Stimulated activated CD4-positive, alpha-beta T cell treated with anti-CD3 and anti-CD28 coated beads, Interleukin-2, amount 100 ng/mL, for 4 hours (primary cell): ENCODE measurements at regions not wholly inside any gene's neighbourhood (a gene's known extent, or its start where the extent isn't known, plus 50 kb on each side); places are given as distances from the start of the nearest gene placed in this dataset.
"Not testable (repeated sequence)": the region's sequence is repeated elsewhere in the genome, so short reads cannot be mapped to it uniquely, and the experiment has no call there.

Source experiments
- DNase-seq: peaks from one replicate; pipeline ENCODE4 v3.0.0-alpha.2; 2020; ENCODE audit warnings: low read depth

- no peak for DNase-seq
These were observed 402.7 kb downstream of the LTN1 start for GRCh38 chr21:28590026-28590425.

GRCh38 chr21:28588997-28589396 is 403.7 kb downstream of the LTN1 start:
- no peak for DNase-seq

GRCh38 chr21:28587748-28588147 is 404.9 kb downstream of the LTN1 start:
- DNase-seq = no peak

DNA sequence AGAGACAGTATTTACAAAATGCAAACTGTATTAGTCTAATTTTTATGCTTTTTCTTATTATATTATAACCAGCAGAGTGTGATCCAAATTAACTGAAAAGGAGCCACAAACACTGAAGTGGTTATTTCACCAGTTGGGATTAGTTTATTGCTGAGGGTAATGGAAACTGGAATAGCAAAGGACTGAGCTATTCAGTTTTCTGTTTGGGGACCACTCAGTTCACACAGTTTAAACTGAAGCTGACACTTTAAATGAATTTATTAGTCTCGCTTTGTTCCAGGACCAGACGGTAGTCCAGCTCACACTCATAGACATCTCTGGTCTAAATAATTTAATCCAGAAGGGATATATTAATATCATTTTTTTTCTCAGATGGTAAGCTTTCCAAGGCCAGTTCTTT is 410.7 kb downstream of the LTN1 start:
- no peak for DNase-seq

DNA sequence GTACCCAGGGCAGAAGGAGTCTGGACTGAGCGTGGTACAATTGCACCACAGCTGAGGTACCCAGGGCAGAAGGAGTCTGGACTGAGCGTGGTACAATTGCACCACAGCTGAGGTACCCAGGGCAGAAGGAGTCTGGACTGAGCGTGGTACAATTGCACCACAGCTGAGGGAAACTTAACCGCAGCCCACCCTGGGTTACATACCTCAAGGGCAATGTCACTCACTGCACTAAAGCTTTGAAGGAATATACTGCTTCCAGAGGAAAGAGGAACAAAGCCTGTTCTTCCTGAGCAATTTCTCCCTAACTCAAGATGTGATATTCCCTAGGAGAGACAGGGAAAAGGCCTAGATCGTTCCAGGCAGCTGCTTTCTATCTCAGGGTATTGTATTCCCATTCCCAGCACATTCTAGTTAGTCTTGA is 411.4 kb downstream of the LTN1 start:
- DNase-seq = not testable (repeated sequence)

DNA sequence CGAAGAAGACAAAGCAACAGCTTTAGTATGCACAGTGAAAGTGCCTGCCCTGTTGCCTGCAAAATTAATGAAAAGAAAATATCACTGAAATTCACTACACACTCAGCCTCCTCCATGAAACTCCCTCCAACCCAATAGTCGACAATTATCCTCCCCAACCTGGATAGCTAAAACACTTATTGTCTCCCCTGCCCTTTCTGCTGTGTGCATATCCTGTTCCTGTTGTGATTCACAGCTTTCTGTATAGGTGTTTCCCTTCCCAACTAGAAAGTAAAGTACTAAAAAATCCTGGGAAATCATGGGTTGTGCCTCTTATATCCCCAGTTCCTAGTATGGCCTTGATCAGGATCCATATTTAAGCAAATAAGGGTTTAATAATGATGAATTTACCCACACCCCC is 412.1 kb downstream of the LTN1 start:
- no peak for DNase-seq

DNA sequence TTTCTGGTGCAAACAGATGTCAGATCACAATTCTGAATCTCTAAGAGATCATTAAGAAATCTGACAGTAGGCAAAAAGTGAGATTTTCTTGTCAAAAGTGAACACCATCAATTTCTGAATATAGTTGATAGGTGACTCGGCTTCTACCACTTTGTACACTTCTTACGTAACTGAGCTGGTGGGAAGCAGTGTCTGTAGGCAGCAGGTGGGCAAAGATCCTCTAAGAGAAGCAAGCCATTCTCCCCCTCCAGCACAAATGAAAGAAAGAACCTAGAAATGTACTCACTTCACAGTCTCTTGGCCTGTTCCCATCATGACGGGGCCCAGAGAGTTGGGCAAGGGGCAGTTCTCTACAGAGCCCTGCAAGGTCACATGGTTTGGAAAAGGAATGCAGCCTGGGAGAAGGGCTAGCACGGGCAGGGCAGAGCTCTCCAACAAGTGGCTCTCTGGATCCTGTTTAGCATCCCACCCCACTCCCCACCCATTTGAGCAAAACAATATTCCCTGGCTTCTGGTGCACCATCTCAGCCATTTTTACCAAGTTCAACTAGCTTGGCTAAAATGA is 412.6 kb downstream of the LTN1 start:
- DNase-seq = no peak

GRCh38 chr21:28568692-28569091 is 424.0 kb downstream of the LTN1 start:
- DNase-seq = no peak

DNA sequence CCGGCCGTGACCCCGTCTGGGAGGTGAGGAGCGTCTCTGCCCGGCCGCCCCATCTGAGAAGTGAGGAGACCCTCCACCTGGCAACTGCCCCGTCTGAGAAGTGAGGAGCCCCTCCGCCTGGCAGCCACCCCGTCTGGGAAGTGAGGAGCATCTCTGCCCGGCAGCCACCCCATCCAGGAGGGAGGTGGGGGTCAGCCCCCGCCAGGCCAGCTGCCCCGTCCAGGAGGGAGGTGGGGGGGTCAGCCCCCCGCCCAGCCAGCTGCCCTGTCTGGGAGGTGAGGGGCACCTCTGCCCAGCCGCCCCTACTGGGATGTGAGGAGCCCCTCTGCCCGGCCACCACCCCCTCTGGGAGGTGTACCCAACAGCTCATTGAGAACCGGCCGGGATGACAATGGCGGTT is 428.7 kb downstream of the LTN1 start:
- DNase-seq = not testable (repeated sequence)

DNA sequence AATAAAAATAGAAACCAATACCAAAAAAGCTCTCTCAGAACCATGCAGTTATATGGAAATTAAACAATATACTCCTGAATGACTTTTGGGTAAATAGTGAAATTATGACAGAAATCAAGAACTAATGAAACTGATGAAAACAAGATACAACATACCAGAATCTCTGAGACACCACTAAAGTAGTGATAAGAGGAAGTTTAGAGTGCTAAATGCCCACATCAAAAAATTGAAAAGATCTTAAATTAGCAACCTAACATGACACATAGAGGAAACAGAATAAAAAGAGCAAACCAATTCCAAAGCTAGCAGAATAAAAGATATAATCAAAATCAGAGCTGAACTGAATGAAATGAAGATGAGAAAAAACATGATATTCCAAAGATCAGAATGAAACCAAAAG is 430.9 kb downstream of the LTN1 start:
- no peak for DNase-seq

DNA sequence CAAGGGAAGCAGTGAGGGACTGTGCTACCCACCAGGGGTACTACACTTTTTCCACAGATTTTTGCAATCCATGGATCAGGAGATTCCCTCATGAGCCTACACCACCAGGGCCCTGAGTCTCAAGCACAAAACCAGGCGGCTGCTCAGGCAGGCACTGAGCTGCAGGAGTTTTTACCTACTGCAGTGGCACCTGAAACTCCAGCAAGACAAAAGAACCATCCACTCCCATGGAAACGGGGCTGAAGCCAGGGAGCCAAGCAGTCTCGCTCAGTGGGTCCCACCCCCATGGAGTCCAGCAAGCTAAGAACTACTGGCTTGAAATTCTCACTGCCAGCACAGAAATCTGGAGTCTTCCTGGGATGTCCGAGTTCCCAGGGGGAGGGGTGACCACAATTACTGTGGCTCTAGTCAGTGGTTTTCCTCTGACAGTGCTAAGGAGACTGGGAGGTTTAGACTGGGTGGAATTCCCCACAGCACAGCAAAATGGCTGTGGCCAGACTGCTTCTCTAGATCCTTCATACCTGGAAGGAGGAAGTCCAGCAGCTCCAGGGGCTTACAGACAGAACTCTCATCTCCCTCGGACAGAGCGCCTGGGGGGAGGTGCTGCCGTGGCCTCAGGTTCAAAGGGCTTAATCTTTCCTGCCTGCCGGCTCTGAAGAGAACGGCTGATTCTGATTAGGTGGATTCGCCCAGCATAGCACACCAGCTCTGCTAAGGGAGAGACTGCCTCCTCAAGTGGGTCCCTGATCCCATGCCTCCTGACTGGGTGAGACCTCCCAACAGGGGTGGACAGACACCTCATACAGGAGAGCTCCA is 437.8 kb downstream of the LTN1 start:
- no peak for DNase-seq

- no peak for DNase-seq
These were observed 442.4 kb downstream of the LTN1 start for GRCh38 chr21:28550057-28550825.

- no peak for DNase-seq
These were observed 444.4 kb downstream of the LTN1 start for GRCh38 chr21:28548291-28548690.

DNA sequence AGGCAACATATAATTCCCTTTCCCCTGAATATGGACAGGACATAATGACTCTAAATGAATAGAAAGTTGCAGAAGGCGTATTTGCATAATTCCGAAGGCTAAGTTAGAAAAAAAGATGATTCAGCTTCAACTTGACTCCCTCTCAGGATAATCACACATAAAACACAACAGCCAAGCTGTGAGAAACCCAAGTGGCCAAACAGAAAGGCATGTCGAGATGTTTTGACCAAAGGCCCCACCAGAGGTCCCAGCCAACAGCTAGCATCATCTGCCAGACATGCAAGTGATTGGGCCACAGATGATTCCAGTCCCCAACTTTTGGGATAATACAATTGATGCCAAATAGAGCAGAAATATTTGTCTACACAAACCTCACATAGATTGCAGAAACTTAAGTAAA is 444.9 kb downstream of the LTN1 start:
- DNase-seq = no peak

GRCh38 chr21:28543975-28544374 is 448.7 kb downstream of the LTN1 start:
- no peak for DNase-seq

- no peak for DNase-seq
These were observed 451.1 kb downstream of the LTN1 start for GRCh38 chr21:28541371-28542112.

DNA sequence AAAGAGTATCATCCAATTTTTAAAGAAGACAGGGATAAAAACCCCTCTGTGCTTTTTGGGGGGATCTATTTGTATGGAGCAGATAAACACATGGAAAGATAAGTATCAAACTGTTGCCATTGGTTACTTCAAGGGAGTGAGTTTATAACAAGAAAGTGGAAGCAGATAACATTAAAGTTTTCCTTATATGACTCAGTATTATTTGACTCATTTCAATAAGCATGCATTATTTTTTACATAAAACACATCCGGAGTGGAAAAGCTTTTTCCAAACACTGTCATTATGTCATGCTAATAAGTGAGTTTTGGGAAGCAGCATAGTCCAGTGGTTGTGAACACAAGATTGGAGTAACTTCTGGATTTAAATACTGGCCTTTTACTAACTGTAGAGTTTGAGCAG is 452.2 kb downstream of the LTN1 start:
- DNase-seq = no peak

GRCh38 chr21:28539623-28539988 is 453.1 kb downstream of the LTN1 start:
- DNase-seq = no peak

DNA sequence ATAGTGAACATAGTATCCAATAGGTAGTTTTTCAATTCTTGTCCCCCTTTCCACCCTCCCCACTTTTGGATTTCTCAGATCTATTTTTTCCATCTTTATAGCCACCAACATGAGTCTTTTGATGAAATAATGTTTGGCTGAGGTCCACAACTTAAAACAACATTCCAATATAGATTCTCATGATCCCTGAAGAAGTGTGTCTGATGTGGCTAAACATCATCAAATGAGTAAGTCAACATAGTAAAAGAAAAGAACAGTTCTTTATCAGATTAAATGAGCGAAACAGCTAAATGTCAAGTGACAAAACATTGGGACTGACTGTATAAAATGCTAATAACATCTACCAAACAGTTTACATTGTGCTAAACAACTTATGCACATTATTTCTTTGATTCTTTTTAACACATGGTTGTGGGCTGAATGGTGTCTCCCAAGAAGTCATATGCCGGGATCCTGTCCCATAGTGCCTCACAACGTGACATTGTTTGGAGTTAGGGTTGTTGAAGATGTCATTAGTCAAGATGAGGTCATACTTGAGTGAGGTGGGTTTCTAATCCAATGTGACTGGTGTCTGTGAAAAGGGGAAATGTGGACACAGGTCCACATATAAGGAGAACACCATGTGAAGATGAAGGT is 453.6 kb downstream of the LTN1 start:
- DNase-seq = no peak

GRCh38 chr21:28537371-28538079 is 455.2 kb downstream of the LTN1 start:
- no peak for DNase-seq

DNA sequence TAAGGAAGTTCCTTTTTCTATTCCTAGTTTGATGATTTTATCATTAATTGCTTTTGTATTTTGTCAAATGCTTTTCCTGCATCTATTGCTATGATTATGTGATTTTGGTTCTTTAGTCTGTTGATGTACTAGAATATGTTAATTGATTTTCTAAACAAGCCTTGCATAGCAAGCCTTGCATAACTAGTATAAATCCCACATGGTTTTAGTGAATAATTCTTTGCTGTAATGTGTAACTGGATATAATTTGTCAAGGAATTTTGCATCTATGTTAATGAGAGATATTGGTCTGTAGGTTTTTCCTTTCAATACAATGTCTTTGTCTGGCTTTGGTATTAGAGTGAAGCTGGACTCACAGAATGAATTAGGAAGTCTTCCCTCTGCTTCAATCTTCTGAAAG is 460.2 kb downstream of the LTN1 start:
- no peak for DNase-seq
